ENCODE measurements at regions not wholly inside any gene's neighbourhood (a gene's known extent, or its start where the extent isn't known, plus 50 kb on each side); places are given as distances from the start of the nearest gene placed in this dataset.

DNA sequence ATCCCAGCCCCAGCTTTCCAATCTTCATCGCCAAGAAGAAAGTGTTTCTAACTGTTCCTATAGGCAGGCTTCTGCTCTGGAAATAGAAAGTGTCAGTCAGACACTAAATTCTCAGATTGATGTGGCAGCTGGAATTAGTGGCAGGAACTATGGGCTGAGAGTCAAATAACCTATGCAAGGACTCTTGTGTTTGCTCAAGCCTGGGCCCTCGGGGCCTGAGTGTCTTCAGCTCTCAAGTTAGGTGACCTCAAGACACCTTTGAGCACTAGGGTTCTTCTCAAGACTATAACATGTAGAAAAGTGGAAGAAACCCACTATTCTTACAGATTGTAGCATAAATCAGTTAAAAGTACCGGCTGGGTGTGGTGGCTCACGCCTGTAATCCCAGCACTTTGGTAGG is 694.5 kb downstream of the RNF144A start:
- Histone ChIP-seq H3K4me1 (ENCODE audit: control insufficient read depth in 1 of 2, low read depth in 2 of 2) (no peaks in the 10 kb centered on the region), H3K36me3 (no peaks in the 10 kb centered on the region), H3K27ac (no peak overlapping the region), H3K9me3 (no peaks in the 10 kb centered on the region), H3K27me3 (replicated peaks; ENCODE audit: insufficient read depth) (no peaks in the 10 kb centered on the region), H3K4me3 (no peak overlapping the region)
- no peak for DNase-seq (ENCODE audit: low spot score)
- no peak for ATAC-seq (ENCODE audit: insufficient number of reproducible peaks, low FRiP score, low read depth)
- TF ChIP-seq, protein P1, sequence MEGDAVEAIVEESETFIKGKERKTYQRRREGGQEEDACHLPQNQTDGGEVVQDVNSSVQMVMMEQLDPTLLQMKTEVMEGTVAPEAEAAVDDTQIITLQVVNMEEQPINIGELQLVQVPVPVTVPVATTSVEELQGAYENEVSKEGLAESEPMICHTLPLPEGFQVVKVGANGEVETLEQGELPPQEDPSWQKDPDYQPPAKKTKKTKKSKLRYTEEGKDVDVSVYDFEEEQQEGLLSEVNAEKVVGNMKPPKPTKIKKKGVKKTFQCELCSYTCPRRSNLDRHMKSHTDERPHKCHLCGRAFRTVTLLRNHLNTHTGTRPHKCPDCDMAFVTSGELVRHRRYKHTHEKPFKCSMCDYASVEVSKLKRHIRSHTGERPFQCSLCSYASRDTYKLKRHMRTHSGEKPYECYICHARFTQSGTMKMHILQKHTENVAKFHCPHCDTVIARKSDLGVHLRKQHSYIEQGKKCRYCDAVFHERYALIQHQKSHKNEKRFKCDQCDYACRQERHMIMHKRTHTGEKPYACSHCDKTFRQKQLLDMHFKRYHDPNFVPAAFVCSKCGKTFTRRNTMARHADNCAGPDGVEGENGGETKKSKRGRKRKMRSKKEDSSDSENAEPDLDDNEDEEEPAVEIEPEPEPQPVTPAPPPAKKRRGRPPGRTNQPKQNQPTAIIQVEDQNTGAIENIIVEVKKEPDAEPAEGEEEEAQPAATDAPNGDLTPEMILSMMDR (IDR thresholded peaks at IDR 0.05) = no peak

DNA sequence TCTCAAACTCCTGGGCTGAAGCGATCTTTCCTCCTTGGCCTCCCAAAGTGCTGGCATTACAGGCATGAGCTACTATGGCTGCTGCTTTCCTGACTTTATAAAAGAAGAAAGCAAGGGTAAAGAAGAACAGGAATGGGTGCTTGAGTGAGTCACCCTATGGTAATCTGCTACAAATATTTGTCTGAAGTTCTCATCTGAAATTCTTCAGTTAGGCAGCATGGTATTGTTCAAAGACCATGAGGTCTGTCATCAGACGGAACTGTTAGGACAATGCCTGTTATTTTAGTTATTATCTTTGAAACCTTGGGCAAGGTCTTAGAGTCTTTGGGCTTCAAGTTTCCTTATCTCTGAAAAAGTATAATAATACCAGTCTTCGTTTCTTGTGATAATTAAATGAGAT is 695.8 kb downstream of the RNF144A start:
- Histone ChIP-seq H3K4me3 (no peak overlapping the region), H3K27ac (no peak overlapping the region), H3K9me3 (no peaks in the 10 kb centered on the region), H3K4me1 (ENCODE audit: control insufficient read depth in 1 of 2, low read depth in 2 of 2) (no peaks in the 10 kb centered on the region), H3K36me3 (no peaks in the 10 kb centered on the region), H3K27me3 (replicated peaks; ENCODE audit: insufficient read depth) (no peaks in the 10 kb centered on the region)
- ATAC-seq (ENCODE audit: insufficient number of reproducible peaks, low FRiP score, low read depth) (no peak), DNase-seq (ENCODE audit: low spot score) (no peak)
- TF ChIP-seq, protein P1 (IDR thresholded peaks at IDR 0.05) = no peak

DNA sequence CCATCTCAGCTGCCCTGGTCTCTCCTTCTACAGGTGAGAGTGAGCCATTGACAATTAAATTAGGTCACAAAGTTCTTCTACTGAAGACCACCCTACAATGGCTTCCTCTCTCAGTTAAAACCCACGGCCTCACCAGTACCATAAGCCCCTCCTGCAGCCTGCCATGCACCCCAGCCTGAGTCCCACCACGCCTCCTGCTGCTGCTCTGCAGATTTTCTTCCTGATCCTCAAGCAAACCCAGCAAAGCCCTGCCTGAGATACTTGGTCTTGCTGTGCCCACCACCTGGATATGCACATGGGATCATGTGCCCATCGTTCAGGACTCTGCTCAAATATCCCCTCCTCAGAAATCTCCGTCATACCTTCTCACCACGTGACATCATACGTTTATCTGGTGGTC is 696.6 kb downstream of the RNF144A start:
- TF ChIP-seq, protein P1 (IDR thresholded peaks at IDR 0.05) = no peak
- H3K36me3 ChIP-seq = no peaks in the 10 kb centered on the region
- H3K4me3 ChIP-seq = no peak overlapping the region
- no peaks in the 10 kb centered on the region for H3K9me3 ChIP-seq
- no peaks in the 10 kb centered on the region for H3K27me3 ChIP-seq (replicated peaks; ENCODE audit: insufficient read depth)
- ATAC-seq (ENCODE audit: insufficient number of reproducible peaks, low FRiP score, low read depth) (no peak), DNase-seq (ENCODE audit: low spot score) (no peak)
- H3K27ac ChIP-seq = no peak overlapping the region
- no peaks in the 10 kb centered on the region for H3K4me1 ChIP-seq (ENCODE audit: control insufficient read depth in 1 of 2, low read depth in 2 of 2)

DNA sequence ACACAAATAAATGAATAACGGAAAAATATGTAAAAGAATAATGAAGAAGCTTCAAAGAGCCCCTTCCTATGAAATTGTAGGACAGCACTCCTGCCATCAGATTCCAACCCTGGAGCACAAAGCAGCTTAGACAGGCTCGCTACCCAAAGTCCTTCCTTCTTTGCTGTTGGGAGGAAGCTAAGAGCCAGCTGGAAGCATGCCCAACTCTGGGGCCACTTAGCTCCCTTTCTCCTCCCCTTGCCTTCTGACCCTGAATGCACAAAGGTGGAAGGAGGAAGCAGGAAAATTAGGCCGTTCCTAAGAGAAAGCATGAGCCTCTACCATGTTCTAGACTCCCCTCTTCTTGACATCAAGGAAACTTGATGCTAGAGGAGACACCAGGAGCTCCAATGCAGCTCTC is 700.8 kb downstream of the RNF144A start:
- Histone ChIP-seq H3K27me3 (replicated peaks; ENCODE audit: insufficient read depth) (no peaks in the 10 kb centered on the region), H3K36me3 (no peaks in the 10 kb centered on the region), H3K4me1 (ENCODE audit: control insufficient read depth in 1 of 2, low read depth in 2 of 2) (no peaks in the 10 kb centered on the region), H3K27ac (no peak overlapping the region), H3K4me3 (no peak overlapping the region), H3K9me3 (no peaks in the 10 kb centered on the region)
- DNase-seq (ENCODE audit: low spot score) (no peak), ATAC-seq (ENCODE audit: insufficient number of reproducible peaks, low FRiP score, low read depth) (no peak)
- TF ChIP-seq, protein P1 (IDR thresholded peaks at IDR 0.05) = no peak

DNA sequence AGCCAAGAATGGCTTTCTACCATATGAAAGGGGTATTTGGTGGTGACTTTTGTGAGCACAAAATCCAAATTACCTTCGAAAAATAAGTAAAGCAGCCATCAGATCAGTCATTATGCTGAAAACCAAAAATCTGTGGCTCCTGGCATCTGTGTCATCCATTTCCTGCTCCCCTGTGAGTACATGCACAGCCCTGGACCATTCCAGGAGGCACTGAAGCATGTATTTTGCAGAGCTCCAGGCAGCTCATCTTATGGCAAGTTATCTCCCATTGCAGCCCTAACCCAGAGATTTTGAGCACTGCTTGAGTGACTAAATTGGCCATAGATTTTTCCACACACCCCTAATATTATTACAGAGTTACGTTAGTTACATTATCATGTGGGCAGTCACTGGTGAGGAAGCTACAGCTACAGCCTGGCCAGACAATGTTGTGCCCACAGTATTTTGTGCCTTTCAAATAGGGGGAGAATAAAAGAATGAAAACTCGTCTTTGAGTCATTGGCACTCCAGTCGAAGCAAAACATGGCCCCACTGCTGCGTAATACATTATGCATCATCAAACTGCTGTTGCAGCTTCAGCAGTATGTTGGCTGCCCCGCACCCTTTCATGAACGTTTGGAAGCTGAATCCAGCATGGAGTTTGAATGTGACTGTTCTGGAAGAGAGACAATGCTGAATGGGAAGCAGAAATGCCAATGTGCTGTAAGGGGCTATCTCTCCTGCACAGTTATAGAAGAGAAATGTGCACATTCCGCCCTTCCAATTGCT is 702.2 kb downstream of the RNF144A start:
- H3K4me3 ChIP-seq = no peak overlapping the region
- no peak overlapping the region for H3K27ac ChIP-seq
- no peaks in the 10 kb centered on the region for H3K27me3 ChIP-seq (replicated peaks; ENCODE audit: insufficient read depth)
- DNase-seq (ENCODE audit: low spot score) (no peak), ATAC-seq (ENCODE audit: insufficient number of reproducible peaks, low FRiP score, low read depth) (no peak)
- H3K36me3 ChIP-seq = no peaks in the 10 kb centered on the region
- H3K9me3 ChIP-seq = no peaks in the 10 kb centered on the region
- TF ChIP-seq, protein P1 (IDR thresholded peaks at IDR 0.05) = no peak
- no peaks in the 10 kb centered on the region for H3K4me1 ChIP-seq (ENCODE audit: control insufficient read depth in 1 of 2, low read depth in 2 of 2)

All from thoracic aorta (tissue), 2 donors.